GM23248 (cell line): ENCODE measurements at regions not wholly inside any gene's neighbourhood (a gene's known extent, or its start where the extent isn't known, plus 50 kb on each side); places are given as distances from the start of the nearest gene placed in this dataset.

Experiments
- EZH2 ChIP-seq: fragments of 200-600 bp; sonication (generic); IDR thresholded peaks from 2 replicates; pipeline ENCODE4 v1.6.1; 2018; ENCODE audit warnings: antibody characterized with exemption, mild to moderate bottlenecking; ENCODE audit not compliant: insufficient read depth, poor library complexity, severe bottlenecking
- EZH2phosphoT487 ChIP-seq: fragments of 200-600 bp; sonication (generic); IDR thresholded peaks from 2 replicates; pipeline ENCODE4 v1.6.1; 2018; ENCODE audit warnings: antibody characterized with exemption, moderate library complexity, mild to moderate bottlenecking, low read depth; ENCODE audit not compliant: insufficient read depth

GRCh38 chr9:20188616-20189369 is 400.0 kb upstream of the SLC24A2 start:
- TF ChIP-seq EZH2 (no peak), EZH2phosphoT487 (no peak)
